Activated CD4-positive, alpha-beta T cell treated with anti-CD3 and anti-CD28 coated beads, Interleukin-10, Interleukin-2, amounts not matched to agents 100 ng/mL and 50 ng/mL, durations not matched to agents 16 hours and 8 hours (primary cell): ENCODE measurements at regions not wholly inside any gene's neighbourhood (a gene's known extent, or its start where the extent isn't known, plus 50 kb on each side); places are given as distances from the start of the nearest gene placed in this dataset.

Source experiments
- DNase-seq: peaks from one replicate; pipeline ENCODE4 v3.0.0-alpha.2; 2020

GRCh38 chr18:28884304-28884703 lies 707.4 kb upstream of the CDH2 start:
- DNase-seq = no peak

- DNase-seq = no peak
Measured at GRCh38 chr18:28880856-28881255, 703.9 kb upstream of the CDH2 start.

GRCh38 chr18:28875059-28875458 lies 698.1 kb upstream of the CDH2 start:
- no peak for DNase-seq

GRCh38 chr18:28863396-28863795 lies 686.5 kb upstream of the CDH2 start:
- DNase-seq = no peak

- DNase-seq = no peak
Measured at GRCh38 chr18:28858248-28858647, 681.3 kb upstream of the CDH2 start.

- no peak for DNase-seq
Measured at GRCh38 chr18:28855989-28856388, 679.1 kb upstream of the CDH2 start.

GRCh38 chr18:28855524-28855923 lies 678.6 kb upstream of the CDH2 start:
- DNase-seq = no peak

- no peak for DNase-seq
Measured at GRCh38 chr18:28854964-28855363, 678.0 kb upstream of the CDH2 start.

- no peak for DNase-seq
Measured at GRCh38 chr18:28846958-28847357, 670.0 kb upstream of the CDH2 start.

GRCh38 chr18:28837100-28837499 lies 660.2 kb upstream of the CDH2 start:
- DNase-seq = no peak

- DNase-seq = no peak
Measured at GRCh38 chr18:28834889-28835288, 658.0 kb upstream of the CDH2 start.

GRCh38 chr18:28831908-28832307 lies 655.0 kb upstream of the CDH2 start:
- no peak for DNase-seq

GRCh38 chr18:28831476-28831875 lies 654.5 kb upstream of the CDH2 start:
- no peak for DNase-seq

- DNase-seq = no peak
Measured at GRCh38 chr18:28826107-28826506, 649.2 kb upstream of the CDH2 start.

- no peak for DNase-seq
Measured at GRCh38 chr18:28824183-28824574, 647.2 kb upstream of the CDH2 start.

GRCh38 chr18:28823506-28824182 lies 646.7 kb upstream of the CDH2 start:
- DNase-seq = no peak

GRCh38 chr18:28820353-28820752 lies 643.4 kb upstream of the CDH2 start:
- DNase-seq = no peak

- no peak for DNase-seq
Measured at GRCh38 chr18:28816155-28816554, 639.2 kb upstream of the CDH2 start.

GRCh38 chr18:28814365-28814764 lies 637.4 kb upstream of the CDH2 start:
- DNase-seq = no peak

GRCh38 chr18:28808373-28808772 lies 631.4 kb upstream of the CDH2 start:
- DNase-seq = no peak

- no peak for DNase-seq
Measured at GRCh38 chr18:28805491-28805890, 628.6 kb upstream of the CDH2 start.

GRCh38 chr18:28804512-28805202 lies 627.7 kb upstream of the CDH2 start:
- no peak for DNase-seq

GRCh38 chr18:28802546-28802945 lies 625.6 kb upstream of the CDH2 start:
- no peak for DNase-seq

GRCh38 chr18:28801876-28802275 lies 624.9 kb upstream of the CDH2 start:
- no peak for DNase-seq
